DMS79 (cell line): ENCODE measurements at regions not wholly inside any gene's neighbourhood (a gene's known extent, or its start where the extent isn't known, plus 50 kb on each side); places are given as distances from the start of the nearest gene placed in this dataset.

Source experiments
- DNase-seq: peaks from one replicate; lab custom pipeline; 2025; lab: John Stamatoyannopoulos, UW

DNA sequence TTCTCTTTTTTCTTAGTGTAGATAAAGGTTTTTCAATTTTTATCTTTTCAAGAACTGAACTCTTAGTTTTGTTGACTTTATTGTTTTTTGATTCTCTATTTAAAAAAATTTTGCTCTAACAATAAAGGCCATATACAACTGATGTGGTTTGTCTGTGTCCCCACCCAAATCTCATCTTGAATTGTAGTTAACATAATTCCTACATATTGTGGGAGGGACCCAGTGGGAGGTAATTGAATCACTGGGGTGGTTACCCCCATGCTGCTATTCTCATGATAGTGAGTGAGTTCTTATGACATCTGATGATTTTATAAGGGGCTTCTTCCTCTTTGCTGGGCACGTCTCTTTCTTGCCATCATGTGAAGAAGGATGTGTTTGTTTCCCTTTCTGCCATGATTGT, 199.8 kb downstream of the DHX35 start:
- no peak for DNase-seq

DNA sequence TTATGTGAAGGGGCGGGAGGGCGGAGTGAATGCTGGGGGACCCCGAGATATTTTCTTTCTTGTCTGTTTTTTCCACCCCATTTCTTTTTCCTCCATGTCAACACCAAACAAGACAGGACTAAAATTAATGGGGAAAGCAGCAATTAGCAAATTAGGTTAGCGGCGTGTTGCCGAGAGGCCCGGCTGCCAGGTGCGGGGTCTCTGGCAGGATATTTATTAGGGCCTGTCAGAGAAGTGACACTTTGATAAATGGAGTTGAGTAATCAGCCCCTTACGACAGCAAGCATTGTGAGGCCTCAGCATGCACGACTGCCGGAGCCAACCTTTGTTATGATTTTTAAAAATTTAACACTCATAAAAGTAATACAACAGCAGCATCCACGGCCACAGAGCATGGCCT, 193.8 kb downstream of the DHX35 start:
- no peak for DNase-seq

DNA sequence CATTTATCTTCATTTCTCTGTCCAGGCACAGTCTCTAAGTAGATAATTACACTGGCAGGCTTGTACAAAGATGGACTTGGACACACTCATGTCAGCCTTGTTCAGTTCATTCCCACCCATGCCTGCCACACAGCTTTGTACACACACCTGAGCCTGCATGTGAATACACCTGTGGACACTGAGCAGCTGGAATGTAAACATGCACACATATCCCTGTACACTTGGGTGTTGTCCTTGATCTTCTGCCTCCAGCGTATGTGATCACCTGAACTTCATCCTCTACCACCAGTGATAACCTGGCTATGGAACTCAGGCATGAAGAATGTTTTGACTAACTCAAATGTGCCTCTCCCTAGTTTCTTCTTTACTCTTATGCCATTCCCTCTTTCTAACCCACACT, 190.6 kb downstream of the DHX35 start:
- no peak for DNase-seq

DNA sequence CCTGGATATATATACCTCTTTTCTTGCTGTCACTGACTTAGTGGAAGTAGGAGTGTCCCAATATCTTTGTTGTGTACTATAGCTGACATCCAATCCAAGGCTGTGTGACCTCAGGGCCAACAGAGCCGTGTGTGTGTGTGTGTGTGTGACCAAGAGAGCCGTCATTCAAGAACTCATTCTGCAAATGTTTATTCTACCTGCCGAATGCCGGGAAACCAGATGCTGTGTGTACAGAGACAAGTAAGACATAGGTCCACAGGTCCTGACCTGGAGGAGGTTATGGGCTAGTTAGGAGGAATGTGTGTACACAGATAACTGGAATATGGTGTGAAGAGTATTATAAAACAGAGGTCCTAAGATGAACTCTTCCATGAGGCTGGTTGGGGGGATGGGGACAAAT, 190.0 kb downstream of the DHX35 start:
- DNase-seq: no peak

DNA sequence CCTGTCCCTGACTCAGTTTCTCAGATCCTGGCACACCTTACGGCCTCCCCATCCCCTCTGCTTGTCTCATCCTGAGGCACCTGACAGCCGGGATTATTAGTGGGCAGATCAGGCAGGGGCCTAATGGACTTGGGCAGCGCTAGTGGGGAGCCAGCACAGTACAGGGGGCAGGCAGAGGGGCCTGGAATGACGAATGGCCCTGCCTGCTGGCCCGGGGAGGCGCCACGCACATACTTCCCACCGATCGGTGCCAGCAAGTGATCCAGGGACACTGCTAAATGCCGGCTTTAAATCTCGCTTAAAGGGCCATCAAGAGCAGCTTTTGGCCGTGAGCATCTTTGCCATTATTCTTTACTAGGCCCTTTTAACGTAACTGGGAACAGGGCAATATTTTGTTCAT, 188.4 kb downstream of the DHX35 start:
- no peak for DNase-seq

DNA sequence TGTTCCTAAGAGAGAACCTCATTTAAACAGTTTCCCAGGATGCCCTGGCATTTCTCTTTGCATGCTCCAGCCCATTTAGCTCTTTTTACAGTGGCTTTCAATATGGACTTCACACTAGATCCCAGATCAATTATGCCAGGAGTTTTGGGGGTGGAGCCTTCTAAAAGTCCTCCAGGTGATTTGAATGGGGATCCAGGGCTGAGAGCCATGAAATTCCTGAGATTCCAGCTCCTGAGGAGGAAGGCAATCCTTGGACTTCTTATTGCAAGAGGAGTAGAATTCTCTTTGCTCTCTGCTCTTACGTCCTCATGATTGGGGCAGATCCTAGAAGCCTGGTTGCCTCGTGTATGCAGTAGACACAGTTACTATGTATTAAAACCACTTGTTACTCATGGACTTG, 184.2 kb downstream of the DHX35 start:
- DNase-seq: no peak

DNA sequence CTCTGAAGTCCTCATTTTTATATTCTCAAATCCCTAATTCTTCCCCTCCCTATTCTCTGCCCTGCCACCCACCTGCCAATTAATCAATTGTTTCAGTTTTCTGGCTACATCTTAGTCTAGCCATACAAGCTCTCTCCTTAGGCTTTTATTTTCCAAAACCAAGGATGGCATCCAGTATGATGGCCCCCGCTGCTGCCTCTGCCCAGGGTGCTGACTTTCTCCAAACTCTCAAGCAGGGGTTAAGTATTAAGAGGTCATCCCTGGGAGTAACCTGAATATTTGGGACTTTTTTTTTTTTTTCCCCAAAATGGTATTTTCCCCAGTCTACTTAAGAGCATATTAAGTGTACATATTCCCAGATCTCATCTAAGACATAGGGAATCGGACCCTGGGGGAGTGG, 183.8 kb downstream of the DHX35 start:
- no peak for DNase-seq

DNA sequence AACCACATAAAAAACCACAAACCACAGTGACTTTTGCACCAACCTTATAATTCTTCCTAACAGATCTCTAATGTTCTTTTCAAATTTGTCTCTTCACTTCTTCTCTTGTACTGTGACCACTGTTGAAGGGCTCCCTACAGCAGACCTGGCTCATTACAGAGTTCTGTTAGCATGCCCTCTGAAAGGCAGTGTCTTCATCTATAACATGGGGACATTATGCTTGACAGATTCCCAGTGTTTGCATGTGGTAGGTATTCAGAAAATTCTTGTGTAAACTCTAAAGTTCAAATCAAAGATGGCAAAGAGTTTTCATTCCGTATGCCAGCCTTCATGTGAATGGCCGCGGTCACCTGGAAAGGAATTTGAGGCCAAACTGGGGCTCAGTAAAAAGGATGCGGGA, 182.6 kb downstream of the DHX35 start:
- DNase-seq: no peak

DNA sequence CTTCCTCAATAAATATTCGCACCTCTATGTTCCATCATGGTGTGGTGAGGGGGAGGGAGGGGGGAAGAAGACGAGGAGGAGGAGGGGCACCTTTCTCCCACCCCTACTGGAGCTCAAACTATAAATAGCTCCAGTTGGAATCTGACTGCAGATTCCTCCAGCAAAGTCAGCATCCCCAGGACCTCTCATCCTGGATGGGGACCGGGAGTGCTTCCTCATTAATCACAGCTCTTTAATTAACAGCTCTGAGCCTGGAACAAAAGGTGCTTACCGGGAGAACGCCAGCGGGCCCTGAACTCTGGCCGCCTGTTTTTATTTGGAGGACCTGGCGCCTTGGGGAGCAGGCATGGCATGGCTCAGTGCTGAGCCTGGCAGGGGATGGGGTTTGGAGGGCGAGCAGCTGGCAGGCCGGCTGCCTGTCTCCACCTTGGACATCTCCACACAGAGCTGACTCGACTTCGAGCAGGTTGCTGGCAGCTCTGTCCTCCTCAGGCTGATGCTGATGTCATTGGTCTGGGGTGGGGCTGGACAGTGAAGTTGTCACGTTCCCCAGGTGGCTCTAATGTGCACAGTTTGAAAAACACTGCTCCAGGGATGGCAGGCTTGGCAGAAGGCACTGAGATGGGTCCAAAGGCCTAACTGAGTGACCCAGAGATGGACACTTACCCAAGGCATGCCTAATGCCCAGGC, 180.4 kb downstream of the DHX35 start:
- no peak for DNase-seq

DNA sequence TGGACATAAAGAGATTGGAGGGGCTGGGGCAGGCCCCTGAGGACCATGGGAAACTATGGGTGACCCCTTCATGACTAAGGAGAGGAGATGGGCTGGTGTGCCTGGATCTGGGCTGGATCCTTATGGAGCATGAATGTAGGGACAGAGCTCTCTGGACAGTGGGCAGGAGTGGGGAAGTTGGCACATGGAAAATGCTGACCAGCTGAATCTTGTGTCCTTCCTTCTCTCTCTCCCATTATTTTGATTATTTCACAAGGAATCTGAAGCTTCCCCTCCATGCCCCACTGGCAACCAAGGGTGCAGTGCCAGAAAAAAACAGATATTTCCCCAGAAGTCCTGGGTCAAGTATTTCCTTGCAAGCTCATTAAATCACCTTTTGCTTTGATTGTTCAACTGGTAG, 175.2 kb downstream of the DHX35 start:
- DNase-seq: no peak

DNA sequence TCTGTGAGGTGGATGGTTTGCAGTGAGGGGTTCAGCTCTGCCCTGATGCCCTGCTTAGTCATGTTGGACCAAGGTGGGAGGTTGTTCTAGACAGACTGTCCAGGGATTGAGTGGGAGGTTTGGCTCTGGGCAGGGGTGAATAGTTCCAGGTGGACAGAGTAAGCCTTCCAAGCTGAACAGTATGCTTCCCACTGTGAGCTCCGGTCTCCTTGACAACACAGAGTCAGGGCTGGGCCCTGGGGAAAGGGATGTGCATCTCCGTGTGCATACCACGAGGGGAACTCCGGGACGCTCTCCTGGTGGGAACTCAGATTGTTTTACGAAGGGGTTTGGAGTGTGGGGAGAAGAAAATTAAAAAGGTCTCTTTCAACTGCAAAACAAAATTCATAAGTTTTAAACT, 174.7 kb downstream of the DHX35 start:
- no peak for DNase-seq

DNA sequence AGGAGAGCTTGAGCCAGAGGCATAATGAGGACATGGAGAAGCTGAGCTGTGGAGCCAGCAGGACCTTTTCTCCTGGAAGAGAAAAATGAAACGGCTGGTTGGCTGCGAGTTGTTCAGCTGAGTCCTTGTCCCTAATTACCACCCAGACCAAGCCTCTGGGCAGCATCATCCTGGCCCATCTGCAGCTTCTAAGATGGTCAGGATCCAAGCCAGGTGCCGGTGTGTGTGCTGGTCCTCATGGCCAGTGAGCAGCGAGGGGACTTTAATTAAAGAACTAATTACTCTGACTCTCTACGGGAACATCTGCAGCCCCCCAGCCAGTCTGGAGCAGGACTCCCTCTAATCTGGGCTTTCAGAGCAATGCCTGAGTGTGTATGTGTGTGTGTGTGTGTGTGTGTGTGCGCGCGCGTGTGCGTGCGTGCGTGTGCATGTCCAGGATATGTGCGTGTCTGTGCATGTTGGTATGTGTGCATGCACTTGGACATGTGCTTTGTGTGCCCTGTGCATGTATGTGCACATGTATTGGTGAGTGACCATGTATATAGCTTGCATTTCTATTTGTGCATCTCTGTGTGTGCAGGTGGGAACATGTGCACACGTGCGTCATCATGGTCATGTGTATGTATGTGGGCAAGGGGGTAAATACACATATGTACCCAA, 173.9 kb downstream of the DHX35 start:
- DNase-seq: no peak

DNA sequence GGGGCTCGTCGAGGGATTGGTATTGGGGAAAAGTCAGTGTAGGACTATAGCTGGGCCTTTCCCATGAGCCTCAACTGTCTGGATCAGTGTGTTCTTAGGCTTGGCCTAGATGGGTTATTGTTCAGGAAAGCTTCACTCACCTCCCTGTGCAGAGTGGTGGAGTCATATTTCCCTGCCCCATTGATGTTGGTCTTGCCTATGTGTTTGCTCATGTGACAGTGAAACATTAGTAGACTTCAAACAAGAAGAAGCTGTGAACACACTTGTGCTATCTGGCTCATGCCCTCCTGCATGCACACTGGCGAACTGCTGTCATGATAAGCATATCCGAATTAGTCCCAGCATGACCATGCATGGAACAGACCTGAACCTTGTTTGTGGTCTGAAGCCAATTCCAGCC, 171.1 kb downstream of the DHX35 start:
- no peak for DNase-seq

DNA sequence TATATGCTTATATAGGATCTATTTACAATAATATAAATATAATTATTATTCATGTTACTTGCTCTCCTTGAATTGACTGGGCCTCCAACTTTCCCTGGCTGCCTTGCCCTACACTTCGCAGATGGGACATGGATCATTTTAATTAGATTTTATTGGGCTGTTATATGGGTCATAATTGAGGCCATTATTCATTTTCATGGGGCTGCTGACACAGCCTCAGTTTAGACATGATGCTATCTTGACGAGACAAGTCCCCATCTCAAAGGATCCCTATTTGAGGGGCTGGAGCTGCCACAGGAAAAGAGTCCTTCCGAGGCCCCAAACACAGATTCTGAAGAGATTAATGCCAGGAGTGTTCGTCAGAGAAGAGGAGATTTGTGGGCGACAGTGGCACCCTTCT, 170.4 kb downstream of the DHX35 start:
- no peak for DNase-seq

DNA sequence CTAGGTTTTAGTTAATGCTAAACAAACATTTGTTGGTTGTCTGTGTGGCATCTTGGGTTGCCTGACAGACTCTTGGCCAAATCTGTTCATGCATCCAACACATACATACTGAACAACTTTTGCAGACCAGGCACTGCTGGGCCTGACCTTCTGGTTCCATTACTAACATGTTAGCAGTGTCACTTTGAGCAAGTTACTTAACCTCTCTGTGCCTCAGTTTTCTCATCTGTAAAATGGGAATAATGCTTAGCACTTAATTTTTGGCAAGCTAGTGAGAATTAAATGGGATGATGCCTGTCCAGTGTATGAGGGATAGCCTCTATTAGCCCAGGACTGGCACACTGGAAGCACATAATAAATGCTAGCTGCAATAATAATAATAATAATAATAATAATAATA, 169.9 kb downstream of the DHX35 start:
- DNase-seq: no peak

DNA sequence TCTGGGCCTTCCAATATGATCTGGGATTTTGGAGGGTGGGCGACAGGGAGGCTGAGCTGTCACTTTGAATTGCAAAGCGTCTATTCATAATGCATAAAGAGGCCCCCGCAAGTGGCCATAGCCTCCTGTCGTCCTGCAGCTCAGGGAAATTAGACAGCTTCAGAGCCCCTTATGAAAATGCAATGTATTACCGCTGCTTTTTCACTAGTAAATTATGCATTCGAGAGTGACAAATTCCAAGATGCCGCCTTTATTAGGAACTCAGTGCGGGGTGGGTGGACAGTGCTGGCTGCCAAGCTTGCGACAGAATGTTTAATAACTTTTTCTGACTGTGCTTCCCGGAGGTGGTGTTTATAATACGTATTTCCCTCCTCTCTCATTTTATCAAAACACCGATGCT, 168.5 kb downstream of the DHX35 start:
- no peak for DNase-seq

DNA sequence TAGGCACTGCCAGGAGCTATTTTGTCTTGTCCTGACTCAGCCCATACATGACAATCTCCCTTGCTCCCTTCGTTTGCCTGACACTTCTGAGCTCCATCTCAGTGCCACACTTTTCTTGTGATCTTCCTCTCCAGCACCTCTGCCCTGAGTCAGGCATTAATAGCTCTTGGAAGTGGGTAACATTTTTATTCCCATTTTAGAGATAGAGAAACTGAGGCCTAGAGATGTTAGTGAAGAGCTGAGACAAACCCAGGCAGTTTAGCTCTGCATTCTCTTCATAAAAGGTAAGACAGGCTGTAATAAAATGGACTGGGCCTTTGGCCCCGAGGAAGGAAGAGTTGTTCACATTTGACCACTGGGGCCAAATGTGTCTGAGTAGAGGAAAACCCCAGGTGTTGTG, 167.4 kb downstream of the DHX35 start:
- DNase-seq: no peak

DNA sequence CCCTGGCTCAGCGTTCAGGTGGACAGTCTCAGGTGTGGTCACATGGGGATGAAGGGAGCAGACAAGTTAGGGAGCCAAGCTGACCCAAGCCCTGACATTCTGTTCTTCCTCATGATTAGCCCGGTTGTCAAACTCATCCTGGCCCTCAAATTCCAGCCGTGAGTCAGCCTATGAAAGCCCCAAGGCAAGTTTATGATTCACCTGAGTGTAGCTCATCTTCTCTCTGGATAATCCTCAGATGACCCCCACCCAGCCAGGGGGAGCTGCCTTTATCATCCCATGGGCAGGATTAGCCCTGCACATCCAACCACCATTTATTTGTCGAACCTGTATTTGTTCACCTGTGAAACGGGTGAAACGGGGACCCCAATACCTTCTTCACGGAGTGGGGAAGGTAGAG, 161.9 kb downstream of the DHX35 start:
- no peak for DNase-seq

DNA sequence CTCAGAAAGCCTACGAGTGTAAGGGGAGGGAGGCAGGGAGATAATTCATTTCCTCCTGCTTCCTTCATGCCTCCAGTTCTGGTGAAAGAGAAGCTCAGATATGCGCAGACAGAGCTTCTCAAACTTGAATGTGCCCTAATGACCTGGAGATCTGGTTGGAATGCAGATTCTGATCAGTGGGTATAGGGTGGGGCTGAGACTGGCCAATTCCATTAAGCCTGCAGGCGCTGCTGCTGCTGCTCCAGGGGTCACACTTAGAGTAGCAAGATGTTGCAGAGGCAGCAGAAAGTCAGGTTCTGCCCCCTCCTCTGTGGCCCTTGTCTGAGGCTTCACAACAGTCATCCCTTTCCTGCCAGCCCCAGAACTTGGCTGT, 161.0 kb downstream of the DHX35 start:
- no peak for DNase-seq

DNA sequence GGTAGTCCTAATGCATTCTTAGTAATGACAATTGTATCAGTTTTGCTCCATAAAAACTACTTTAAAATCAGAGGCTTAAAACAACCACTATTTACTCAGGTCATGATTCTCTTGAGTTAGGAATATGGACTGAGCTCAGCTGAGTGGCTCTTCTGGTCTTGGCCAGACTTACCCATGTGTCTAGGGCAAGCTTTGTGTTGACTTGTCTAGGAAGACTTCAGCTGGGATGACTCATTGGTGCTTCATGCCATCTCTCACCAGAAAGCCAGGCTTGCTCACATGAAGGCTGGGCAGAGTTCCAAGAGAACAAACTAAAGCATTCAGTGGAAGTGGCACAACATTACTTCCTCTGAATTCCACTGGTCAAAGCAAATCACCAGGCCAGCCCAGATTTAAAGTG, 155.3 kb downstream of the DHX35 start:
- no peak for DNase-seq

DNA sequence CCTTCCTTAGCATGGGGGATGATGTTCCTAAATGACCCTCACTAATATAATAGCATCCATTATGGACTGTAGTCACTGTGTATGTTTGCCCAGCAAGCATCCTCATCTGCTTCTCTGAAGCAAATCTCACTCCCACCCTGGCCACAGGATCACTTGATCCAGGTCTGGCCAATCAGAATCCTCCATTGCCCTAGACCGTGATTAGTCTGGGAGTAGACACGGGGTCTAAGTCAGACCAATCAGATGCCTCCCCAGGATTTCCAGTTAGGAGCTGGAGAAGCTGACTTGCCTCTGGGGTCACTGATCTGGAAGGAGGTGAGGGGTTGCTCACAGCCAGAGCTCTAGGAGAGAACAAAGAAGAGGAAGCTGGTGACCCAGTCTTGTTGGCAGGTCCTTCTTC, 153.9 kb downstream of the DHX35 start:
- no peak for DNase-seq

DNA sequence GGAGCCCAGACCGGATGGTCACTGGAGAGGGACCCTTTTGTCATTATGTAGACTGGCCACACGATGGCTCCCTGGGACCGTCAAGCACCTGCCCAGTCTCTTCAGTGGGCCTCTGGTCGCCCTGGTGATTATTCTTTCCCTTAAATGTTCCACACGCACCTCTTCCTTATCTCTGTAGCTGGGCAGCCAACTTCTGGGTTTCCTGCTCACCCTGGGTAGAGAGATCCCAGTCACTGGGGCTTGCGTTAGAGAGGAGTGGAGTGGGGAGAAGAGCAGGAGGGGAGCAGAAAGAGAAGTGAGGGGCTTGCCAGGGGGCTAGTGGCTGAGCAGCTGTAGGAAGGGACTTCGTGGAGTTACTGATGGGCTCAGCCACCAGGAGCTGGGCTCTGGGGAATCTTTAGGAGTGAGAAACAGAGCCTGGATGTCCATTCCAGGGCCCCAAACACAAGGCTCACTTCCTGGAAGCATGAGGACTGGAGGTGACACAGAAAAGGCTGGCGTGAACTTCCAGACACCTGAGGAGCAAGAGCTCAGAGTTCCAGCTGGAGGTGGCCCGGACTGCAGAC, 150.1 kb downstream of the DHX35 start:
- no peak for DNase-seq

DNA sequence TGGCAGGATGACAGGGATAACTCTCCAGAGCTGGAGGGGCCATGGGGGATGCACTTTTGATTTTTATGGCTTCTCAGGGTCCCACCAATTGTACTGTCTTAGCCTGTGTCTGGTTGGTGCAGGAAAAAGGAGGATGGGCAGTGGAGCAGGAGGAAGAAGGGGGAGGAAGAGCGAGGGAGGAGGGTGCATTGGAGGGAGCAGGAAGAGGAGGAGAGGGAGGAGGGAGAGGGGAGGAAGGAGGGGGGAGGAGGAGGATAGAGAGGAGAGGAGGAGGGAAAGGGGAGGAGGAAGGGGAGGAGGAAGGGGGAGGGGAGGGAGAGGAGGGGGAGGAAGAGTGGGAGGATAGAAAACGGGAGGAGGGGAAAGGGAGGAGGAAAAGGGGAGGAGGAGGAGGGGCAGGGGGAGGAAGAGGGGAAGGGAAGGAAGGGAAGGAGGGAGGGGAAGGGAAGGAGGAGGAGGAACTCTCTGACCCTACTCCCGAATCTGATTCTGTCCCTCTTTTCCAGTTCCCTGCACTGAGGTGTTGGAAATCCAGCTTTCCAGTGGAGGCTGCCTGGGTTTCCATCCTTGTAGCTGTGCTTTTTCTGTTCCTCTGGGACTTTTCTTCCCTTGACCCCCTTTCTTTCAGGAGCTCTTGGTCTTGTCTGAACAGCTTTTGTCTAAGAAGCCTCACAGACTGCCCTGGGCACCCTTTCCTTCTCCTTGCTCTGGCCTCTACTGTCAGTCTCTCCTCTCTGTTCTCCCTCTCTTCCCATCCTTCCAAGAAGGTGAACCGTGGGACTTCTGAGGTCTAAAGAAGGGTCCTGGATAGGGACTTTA, 149.4 kb downstream of the DHX35 start:
- DNase-seq: no peak
